ENCODE measurements at regions not wholly inside any gene's neighbourhood (a gene's known extent, or its start where the extent isn't known, plus 50 kb on each side); places are given as distances from the start of the nearest gene placed in this dataset.

GRCh38 chr7:121748546-121748945 lies 124.4 kb upstream of the PTPRZ1 start:
- dilution Hi-C loops (cut with MboI; ENCODE audit: extremely low pct_ligation_motif_present, low sequenced_read_pairs): no loop called here
- H3K4me2 ChIP-seq (ENCODE audit: insufficient read depth, low read length): no peak overlapping the region
- no peaks in the 10 kb centered on the region for H3K36me3 ChIP-seq (ENCODE audit: control insufficient read depth in 2 of 2, extremely low read depth in 1 of 2, insufficient read depth in 2 of 2, low read length in 2 of 2)
- ChIA-PET POLR2A (no interaction called here), CTCF (no interaction called here)
- no peaks in the 10 kb centered on the region for H4K20me1 ChIP-seq (replicated peaks; ENCODE audit: control insufficient read depth, extremely low read depth, insufficient read depth, low read length)
- H3K9ac ChIP-seq (replicated peaks; ENCODE audit: extremely low read depth, insufficient read depth, low read length): no peak overlapping the region
- BruUV-seq (replicated peaks): no TSS peak
- H3K27ac ChIP-seq (ENCODE audit: insufficient read depth, low read depth, low read length): no peak overlapping the region
- H3K9me1 ChIP-seq (replicated peaks; ENCODE audit: control insufficient read depth, extremely low read depth, insufficient read depth, low read length): no peaks in the 10 kb centered on the region
- DNase-seq (ENCODE audit: low read depth, low spot score) (no peak), FAIRE-seq (no peak)
- no peaks in the 10 kb centered on the region for H3K9me3 ChIP-seq (replicated peaks; ENCODE audit: control insufficient read depth, insufficient read depth, low read length)
- H3K79me2 ChIP-seq (ENCODE audit: control insufficient read depth, insufficient read depth, low read length): no peaks in the 10 kb centered on the region
- no peaks in the 10 kb centered on the region for H3K27me3 ChIP-seq (ENCODE audit: control insufficient read depth in 2 of 2, insufficient read depth in 2 of 2, low read length in 2 of 2)
- no peak overlapping the region for H2AFZ ChIP-seq (ENCODE audit: low read depth, low read length)
- no peak for TF ChIP-seq POLR2AphosphoS5 (IDR thresholded peaks at IDR 0.05; ENCODE audit: insufficient read depth, low read depth, low read length)
- no peak for TF ChIP-seq POLR2A (IDR thresholded peaks at IDR 0.05; ENCODE audit: low read depth, low read length)
- no peak for TF ChIP-seq CTCF (IDR thresholded peaks at IDR 0.05; ENCODE audit: extremely low read depth in 1 of 2, insufficient read depth in 1 of 2, low read depth in 1 of 2, low read length in 2 of 2)
- no peak for TF ChIP-seq JUN (IDR thresholded peaks at IDR 0.05; ENCODE audit: borderline replicate concordance, insufficient read depth, insufficient read length, low read depth)
- TF ChIP-seq EZH2 (IDR thresholded peaks at IDR 0.05; ENCODE audit: borderline replicate concordance, low read depth, low read length, severe bottlenecking): no peak
- TF ChIP-seq MYC (IDR thresholded peaks at IDR 0.05; ENCODE audit: low read depth, low read length): no peak
- TF ChIP-seq FOS (IDR thresholded peaks at IDR 0.05; ENCODE audit: borderline replicate concordance, insufficient read depth, low read length): no peak
- no peak for TF ChIP-seq GATA2 (IDR thresholded peaks at IDR 0.05; ENCODE audit: insufficient read depth, insufficient read length, low read depth, low read length)
- TF ChIP-seq MAX (IDR thresholded peaks at IDR 0.05; ENCODE audit: insufficient read depth, insufficient read length): no peak
- H3K4me3 ChIP-seq (replicated peaks in 1 of 3; ENCODE audit: insufficient read depth in 1 of 3, low read depth in 1 of 3, low read length in 3 of 3): no peak overlapping the region
- no peaks in the 10 kb centered on the region for H3K4me1 ChIP-seq (ENCODE audit: control insufficient read depth, extremely low read depth, insufficient read depth, low read length)
- intact Hi-C loops (cut with micrococcal nuclease): no loop called here
